LNCaP clone FGC (cell line): ENCODE measurements at regions not wholly inside any gene's neighbourhood (a gene's known extent, or its start where the extent isn't known, plus 50 kb on each side); places are given as distances from the start of the nearest gene placed in this dataset.

Source experiments
- DNase-seq: peaks from one replicate; pipeline ENCODE4 v3.0.0-alpha.2; 2011; ENCODE audit warnings: low read depth
- H3K4me3 ChIP-seq: 2 replicates; pipeline ENCODE4 v1.5.1; 2011; ENCODE audit warnings: mild to moderate bottlenecking, low read depth, low read length, control low read depth
- TF ChIP-seq, protein P1 (sequence below): IDR thresholded peaks from 2 replicates; pipeline ENCODE4 v1.5.1; 2012; ENCODE audit warnings: mild to moderate bottlenecking; ENCODE audit not compliant: control insufficient read depth, insufficient read depth; ENCODE audit errors: extremely low read depth

DNA sequence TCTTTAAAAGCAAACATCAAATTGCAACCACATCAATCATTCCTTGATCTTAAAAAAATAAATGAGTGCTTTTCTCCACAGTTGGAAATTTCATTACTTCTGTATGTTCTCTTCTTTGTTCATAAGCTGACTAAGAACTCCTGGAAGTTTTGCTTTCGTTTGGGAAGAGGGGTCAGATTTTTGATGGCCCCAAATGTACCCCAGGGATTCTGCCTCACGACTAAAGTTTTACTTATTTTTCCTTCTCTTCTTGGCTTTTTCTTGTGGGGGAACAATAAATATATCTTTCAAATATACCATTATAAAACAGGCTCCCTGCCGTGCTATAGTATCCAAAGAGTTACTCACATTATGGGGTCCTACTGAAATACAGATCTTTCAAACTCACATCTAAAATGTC lies 215.0 kb upstream of the CDIN1 start:
- no peak for DNase-seq
- H3K4me3 ChIP-seq: no peak overlapping the region
- TF ChIP-seq, protein P1, sequence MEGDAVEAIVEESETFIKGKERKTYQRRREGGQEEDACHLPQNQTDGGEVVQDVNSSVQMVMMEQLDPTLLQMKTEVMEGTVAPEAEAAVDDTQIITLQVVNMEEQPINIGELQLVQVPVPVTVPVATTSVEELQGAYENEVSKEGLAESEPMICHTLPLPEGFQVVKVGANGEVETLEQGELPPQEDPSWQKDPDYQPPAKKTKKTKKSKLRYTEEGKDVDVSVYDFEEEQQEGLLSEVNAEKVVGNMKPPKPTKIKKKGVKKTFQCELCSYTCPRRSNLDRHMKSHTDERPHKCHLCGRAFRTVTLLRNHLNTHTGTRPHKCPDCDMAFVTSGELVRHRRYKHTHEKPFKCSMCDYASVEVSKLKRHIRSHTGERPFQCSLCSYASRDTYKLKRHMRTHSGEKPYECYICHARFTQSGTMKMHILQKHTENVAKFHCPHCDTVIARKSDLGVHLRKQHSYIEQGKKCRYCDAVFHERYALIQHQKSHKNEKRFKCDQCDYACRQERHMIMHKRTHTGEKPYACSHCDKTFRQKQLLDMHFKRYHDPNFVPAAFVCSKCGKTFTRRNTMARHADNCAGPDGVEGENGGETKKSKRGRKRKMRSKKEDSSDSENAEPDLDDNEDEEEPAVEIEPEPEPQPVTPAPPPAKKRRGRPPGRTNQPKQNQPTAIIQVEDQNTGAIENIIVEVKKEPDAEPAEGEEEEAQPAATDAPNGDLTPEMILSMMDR: no peak

DNA sequence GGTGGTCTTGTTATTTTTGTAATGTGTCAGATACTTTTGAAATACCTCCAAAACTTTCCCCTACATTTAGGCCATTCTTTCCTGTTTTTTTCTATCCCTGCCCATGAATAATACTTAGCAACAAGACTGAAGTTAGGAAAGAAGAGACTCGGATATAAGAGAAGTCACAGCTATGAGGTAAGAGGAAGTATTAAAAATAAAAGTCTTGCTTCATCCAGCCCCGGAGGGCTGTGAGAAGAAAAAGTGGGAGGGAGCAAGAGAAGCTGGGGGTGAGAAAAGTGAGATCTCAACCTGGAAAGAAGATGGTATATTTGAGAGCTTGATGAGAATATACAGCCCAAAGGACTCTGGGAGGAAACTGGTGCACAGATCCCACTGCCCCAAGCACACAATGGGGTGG lies 213.5 kb upstream of the CDIN1 start:
- TF ChIP-seq, protein P1: no peak
- DNase-seq: no peak
- no peak overlapping the region for H3K4me3 ChIP-seq

DNA sequence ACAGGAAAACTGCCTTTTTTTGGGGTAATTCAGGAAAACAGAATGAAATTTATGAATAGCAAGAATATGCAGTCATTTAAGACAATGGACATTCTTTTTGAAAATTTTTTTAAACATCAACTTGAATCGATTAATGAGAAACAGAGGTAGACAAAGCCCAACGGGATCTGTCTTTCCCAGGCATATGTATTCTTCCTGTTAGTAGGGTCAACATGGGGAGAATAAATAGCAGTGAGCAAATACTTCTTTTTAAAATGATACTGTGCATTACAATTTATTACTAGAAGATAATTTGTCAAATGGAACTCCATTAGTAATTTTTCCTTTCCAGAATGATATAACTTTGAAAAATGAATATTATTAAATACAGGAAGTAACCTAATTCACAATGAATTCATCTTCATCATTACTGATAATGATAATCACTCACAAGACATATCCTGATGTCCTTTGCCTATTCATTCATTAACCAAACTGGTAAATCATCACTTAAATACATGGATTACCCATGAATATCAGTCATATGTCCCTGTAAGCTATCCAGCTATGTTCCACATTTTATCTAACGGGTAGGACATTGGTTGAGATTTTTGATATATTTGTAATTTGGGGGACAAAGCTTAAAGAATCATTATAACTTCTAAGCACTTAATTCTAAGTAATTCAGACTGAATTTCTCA lies 209.2 kb upstream of the CDIN1 start:
- no peak overlapping the region for H3K4me3 ChIP-seq
- no peak for DNase-seq
- TF ChIP-seq, protein P1: no peak

DNA sequence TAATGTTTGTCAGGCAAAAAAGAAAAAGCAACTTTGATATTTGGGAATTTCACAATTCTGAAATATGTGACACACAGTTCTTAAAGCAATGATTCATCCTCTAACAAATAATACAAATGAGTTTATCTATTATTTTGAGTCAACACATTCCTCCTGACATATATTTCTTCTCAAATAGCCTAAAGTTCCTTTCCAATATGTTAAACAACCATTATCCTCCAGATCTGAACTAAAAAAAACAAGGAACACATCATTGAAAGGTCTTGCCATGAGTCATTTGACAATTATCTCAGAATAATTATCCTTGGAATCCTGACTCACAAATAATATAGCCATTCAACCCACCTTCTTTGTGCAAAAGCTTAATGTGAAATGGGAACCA lies 208.7 kb upstream of the CDIN1 start:
- H3K4me3 ChIP-seq: no peak overlapping the region
- no peak for DNase-seq
- TF ChIP-seq, protein P1: no peak

DNA sequence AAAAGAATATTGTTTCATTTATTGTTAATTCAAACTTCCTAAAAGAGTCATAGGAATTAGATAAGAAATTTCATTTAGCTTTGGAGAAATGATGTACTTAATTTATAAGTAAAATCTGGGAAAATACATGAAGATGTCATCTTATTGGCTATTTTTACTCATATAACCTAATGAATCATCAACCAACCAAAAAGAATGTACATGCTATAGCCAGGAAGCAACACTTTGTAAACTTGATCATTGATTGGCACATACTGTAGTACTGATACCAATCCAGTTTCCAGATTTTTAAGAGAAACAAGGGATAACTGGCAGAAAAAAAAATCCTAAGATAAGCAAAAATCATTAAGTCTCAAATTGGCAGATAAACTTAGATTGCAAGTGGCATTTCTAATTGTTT lies 207.9 kb upstream of the CDIN1 start:
- DNase-seq: no peak
- H3K4me3 ChIP-seq: no peak overlapping the region
- TF ChIP-seq, protein P1: no peak

DNA sequence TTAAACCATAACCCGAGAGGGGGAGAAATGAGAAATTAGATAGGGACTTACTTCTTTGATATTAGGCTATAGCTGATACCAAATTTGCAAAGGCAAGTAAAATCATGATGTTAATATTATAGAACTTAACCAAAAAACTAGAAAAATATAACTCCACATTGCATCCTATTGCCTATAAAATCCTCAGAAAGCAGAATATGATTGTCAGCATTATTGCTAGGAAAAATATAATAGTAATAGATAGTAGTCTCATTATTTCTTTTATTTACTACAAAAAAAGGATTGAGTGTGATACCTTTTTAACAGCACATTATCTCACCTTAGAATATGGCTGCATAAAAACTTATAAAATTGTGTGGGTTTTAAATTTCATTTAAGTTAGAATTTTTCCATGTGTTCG lies 206.5 kb upstream of the CDIN1 start:
- no peak overlapping the region for H3K4me3 ChIP-seq
- TF ChIP-seq, protein P1: no peak
- no peak for DNase-seq

DNA sequence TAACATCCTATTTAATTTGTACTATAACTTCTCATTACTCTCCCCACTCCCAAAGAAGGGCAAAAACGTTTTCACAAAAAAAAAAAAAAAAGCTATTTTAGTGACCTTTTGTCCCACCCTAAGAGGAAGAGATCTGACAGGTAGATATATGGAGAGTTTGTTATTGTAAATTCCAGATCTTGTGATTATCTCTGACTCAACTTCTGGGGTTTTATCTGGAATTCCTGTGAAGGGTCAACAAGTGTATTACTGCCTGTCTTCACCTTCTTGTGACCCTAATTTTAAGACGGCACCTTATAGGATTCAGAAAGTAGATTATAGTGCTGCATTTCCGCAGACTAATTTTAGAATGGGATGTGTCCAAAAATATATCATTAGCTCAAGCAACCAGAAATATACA lies 205.9 kb upstream of the CDIN1 start:
- DNase-seq: no peak
- TF ChIP-seq, protein P1: no peak
- no peak overlapping the region for H3K4me3 ChIP-seq
